ENCODE measurements at regions not wholly inside any gene's neighbourhood (a gene's known extent, or its start where the extent isn't known, plus 50 kb on each side); places are given as distances from the start of the nearest gene placed in this dataset.

DNA sequence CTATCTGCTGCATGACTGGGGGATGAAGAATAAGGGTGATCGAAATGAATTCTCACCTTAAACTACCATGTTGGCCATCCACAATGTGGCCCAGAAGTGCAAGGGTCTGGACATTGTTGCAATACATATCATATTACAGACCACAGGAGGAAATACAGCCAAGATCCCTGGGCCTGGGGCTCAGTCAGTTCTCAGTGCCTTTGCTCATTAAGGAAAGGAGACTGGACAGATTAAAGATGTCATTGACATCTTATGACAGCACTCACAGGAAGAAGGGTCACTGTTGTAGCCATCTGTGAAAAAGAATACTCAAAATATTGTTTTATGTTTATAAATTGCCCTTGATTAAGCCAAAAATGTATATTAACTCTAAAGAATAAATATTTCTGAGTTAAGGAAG lies 1345.2 kb downstream of the FSTL5 start:
- Histone ChIP-seq H3K4me3 (ENCODE audit: low read depth in 1 of 3, low read length in 3 of 3) (no peak overlapping the region), H3K36me3 (ENCODE audit: control insufficient read depth in 3 of 3, insufficient read depth in 2 of 3, low read depth in 1 of 3, low read length in 3 of 3) (no peaks in the 10 kb centered on the region), H3K9me3 (ENCODE audit: control insufficient read depth in 2 of 2, insufficient read depth in 1 of 2, low read depth in 1 of 2, low read length in 1 of 2) (no peaks in the 10 kb centered on the region), H3K4me1 (ENCODE audit: control insufficient read depth in 3 of 3, insufficient read depth in 2 of 3, low read depth in 1 of 3, low read length in 2 of 3) (no peaks in the 10 kb centered on the region), H3K27me3 (ENCODE audit: control insufficient read depth in 3 of 3, insufficient read depth in 3 of 3, low read length in 3 of 3) (no peaks in the 10 kb centered on the region), H3K27ac (ENCODE audit: low read depth in 1 of 3, low read length in 2 of 3) (no peak overlapping the region)
- DNase-seq, result no peak
- no peak for FAIRE-seq
- WGBS, 3 donors, result 76 to 88% (median 81%) methylated on average over 1 of the region's 1 CpG

DNA sequence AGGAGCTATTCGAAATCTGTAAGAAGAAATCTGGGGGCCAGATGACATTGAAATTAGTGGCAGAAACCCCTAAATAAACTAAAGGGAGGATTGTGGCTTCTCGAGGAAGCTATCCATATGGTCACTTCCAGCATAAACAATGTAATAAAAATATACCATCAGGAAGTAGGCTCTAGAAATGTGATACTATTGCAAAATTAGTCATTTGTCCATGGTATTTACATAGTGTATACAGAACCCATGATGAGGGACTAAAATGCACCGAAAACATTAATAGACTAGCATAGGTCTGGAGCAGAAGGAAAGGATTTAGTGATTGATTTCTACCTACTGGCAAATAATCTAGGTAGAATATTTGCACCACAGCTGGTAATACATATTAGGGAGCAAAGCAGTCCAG lies 1344.0 kb downstream of the FSTL5 start:
- no peaks in the 10 kb centered on the region for H3K36me3 ChIP-seq (ENCODE audit: control insufficient read depth in 3 of 3, insufficient read depth in 2 of 3, low read depth in 1 of 3, low read length in 3 of 3)
- DNase-seq, result no peak
- H3K9me3 ChIP-seq (ENCODE audit: control insufficient read depth in 2 of 2, insufficient read depth in 1 of 2, low read depth in 1 of 2, low read length in 1 of 2), result no peaks in the 10 kb centered on the region
- H3K27me3 ChIP-seq (ENCODE audit: control insufficient read depth in 3 of 3, insufficient read depth in 3 of 3, low read length in 3 of 3), result no peaks in the 10 kb centered on the region
- 61 to 72% (median 62%) methylated on average over 3 of the region's 3 CpGs for WGBS, 3 donors
- H3K4me1 ChIP-seq (ENCODE audit: control insufficient read depth in 3 of 3, insufficient read depth in 2 of 3, low read depth in 1 of 3, low read length in 2 of 3), result no peaks in the 10 kb centered on the region
- no peak overlapping the region for H3K4me3 ChIP-seq (ENCODE audit: low read depth in 1 of 3, low read length in 3 of 3)
- no peak for FAIRE-seq
- no peak overlapping the region for H3K27ac ChIP-seq (ENCODE audit: low read depth in 1 of 3, low read length in 2 of 3)

DNA sequence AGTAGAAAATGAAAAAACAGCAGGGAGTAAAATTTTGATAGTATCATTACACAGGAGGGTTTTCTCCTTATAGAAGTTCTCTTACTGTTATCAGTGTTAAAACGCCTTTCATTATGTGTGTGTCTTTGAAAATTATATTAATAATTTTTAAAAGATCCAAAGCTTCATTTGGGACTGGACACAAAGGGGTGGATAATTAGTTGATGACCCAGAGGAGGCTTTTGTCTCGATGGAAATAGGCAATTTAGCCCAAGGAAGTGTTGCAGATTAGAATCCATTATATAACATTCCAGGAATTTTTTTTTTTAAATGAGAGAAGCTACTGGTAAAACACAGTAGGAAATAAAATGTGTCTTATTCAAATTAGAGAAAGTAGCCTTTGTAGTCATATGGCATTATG lies 1339.3 kb downstream of the FSTL5 start:
- 60 to 67% (median 63%) methylated on average over 2 of the region's 2 CpGs for WGBS, 3 donors
- H3K4me3 ChIP-seq (ENCODE audit: low read depth in 1 of 3, low read length in 3 of 3), result no peak overlapping the region
- no peaks in the 10 kb centered on the region for H3K36me3 ChIP-seq (ENCODE audit: control insufficient read depth in 3 of 3, insufficient read depth in 2 of 3, low read depth in 1 of 3, low read length in 3 of 3)
- DNase-seq, result no peak
- H3K9me3 ChIP-seq (ENCODE audit: control insufficient read depth in 2 of 2, insufficient read depth in 1 of 2, low read depth in 1 of 2, low read length in 1 of 2), result no peaks in the 10 kb centered on the region
- H3K27ac ChIP-seq (ENCODE audit: low read depth in 1 of 3, low read length in 2 of 3), result no peak overlapping the region
- no peaks in the 10 kb centered on the region for H3K27me3 ChIP-seq (ENCODE audit: control insufficient read depth in 3 of 3, insufficient read depth in 3 of 3, low read length in 3 of 3)
- H3K4me1 ChIP-seq (ENCODE audit: control insufficient read depth in 3 of 3, insufficient read depth in 2 of 3, low read depth in 1 of 3, low read length in 2 of 3), result no peaks in the 10 kb centered on the region
- no peak for FAIRE-seq

DNA sequence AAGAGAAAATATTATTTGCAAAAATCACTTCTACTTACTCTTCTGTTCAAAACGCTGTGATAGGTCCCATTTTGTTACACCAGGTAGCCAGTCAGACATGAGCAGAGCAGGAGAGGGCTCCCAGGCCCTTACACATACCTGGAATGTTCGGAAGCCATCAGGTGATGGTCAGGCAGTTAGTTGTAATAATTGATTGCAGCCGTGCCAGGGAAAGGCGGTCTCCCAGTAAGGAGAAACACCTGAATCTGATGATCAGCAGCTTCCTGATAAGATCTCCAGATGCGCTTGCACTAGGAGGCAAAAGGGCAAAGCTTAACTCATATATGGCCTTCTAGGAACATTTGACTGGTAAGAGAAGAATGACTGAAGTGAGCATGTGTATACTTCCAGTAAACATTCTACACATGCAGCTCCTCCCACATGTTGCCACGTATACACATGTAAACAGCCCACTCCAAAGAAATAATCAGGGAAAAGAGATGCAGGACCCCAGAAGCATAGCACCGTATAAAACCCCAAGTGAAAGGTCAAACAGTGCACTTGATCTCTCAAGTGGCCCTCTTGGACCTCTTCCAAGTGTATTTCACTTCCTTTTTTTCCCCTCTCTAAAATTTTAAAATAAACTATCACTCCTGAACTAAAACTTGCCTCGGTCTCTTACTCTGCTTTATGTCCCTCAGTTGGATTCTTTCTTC lies 1338.0 kb downstream of the FSTL5 start:
- WGBS, 3 donors, result 58 to 65% (median 59%) methylated on average over 8 of the region's 8 CpGs
- Histone ChIP-seq H3K4me3 (ENCODE audit: low read depth in 1 of 3, low read length in 3 of 3) (no peak overlapping the region), H3K9me3 (ENCODE audit: control insufficient read depth in 2 of 2, insufficient read depth in 1 of 2, low read depth in 1 of 2, low read length in 1 of 2) (no peaks in the 10 kb centered on the region), H3K36me3 (ENCODE audit: control insufficient read depth in 3 of 3, insufficient read depth in 2 of 3, low read depth in 1 of 3, low read length in 3 of 3) (no peaks in the 10 kb centered on the region), H3K27me3 (ENCODE audit: control insufficient read depth in 3 of 3, insufficient read depth in 3 of 3, low read length in 3 of 3) (no peaks in the 10 kb centered on the region), H3K4me1 (ENCODE audit: control insufficient read depth in 3 of 3, insufficient read depth in 2 of 3, low read depth in 1 of 3, low read length in 2 of 3) (no peaks in the 10 kb centered on the region), H3K27ac (ENCODE audit: low read depth in 1 of 3, low read length in 2 of 3) (no peak overlapping the region)
- FAIRE-seq, result no peak
- no peak for DNase-seq

DNA sequence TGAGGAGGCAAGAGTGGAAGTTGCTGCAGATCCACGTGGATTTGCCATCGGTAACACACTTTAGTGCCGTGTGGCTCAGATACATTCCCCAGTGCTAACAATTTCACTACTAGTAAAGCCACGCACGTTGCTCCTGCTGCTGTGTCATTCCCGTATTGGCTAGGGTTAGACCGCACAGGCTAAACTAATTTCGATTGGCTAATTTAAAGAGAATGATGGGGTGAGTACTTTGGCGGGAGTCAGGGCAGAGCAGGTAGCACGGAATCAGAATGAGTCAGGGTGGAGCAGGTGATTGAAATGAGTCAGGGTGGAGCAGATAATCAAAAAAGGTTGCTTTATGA lies 1337.5 kb downstream of the FSTL5 start:
- Histone ChIP-seq H3K4me3 (ENCODE audit: low read depth in 1 of 3, low read length in 3 of 3) (no peak overlapping the region), H3K9me3 (ENCODE audit: control insufficient read depth in 2 of 2, insufficient read depth in 1 of 2, low read depth in 1 of 2, low read length in 1 of 2) (no peaks in the 10 kb centered on the region), H3K27ac (ENCODE audit: low read depth in 1 of 3, low read length in 2 of 3) (no peak overlapping the region), H3K36me3 (ENCODE audit: control insufficient read depth in 3 of 3, insufficient read depth in 2 of 3, low read depth in 1 of 3, low read length in 3 of 3) (no peaks in the 10 kb centered on the region), H3K4me1 (ENCODE audit: control insufficient read depth in 3 of 3, insufficient read depth in 2 of 3, low read depth in 1 of 3, low read length in 2 of 3) (no peaks in the 10 kb centered on the region), H3K27me3 (ENCODE audit: control insufficient read depth in 3 of 3, insufficient read depth in 3 of 3, low read length in 3 of 3) (no peaks in the 10 kb centered on the region)
- DNase-seq (no peak), FAIRE-seq (no peak)
- 78 to 84% (median 81%) methylated on average over 10 of the region's 10 CpGs for WGBS, 3 donors

DNA sequence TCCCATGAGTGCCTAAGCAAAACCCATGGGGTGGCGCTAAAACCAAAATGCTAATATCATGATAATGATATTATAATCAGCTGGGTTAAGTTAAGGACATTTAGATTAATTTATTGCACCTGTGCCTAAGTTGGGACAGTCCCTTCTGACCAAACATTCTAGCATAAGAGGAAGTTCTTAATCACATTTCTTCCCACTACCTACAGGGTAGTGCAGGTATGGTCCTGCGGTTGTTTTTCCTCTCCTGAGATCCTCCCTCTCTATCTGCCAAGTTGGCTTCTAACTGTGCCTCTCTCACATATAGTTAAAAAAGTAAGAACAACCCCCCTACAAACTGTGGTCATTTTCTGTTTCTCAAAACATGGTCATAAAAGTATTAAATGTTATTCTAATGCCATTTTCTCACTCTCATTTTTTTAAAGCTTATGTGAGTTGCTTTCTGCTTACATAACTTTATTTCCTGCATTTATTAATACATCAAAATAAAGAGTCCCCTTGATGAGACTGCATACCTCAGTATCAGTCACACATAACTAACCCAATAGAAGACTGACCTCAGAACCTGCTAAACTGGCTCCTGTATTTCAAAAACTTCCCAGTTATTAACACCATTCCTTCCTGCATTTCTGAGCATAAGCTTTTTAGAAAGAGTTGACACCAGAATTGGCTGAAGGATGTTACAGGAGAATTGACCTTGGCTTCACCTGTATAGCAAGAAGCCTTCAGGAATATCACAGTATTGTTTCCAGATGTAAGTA lies 1332.5 kb downstream of the FSTL5 start:
- 63 to 92% (median 71%) methylated on average over 2 of the region's 2 CpGs for WGBS, 3 donors
- FAIRE-seq, result no peak
- H3K4me1 ChIP-seq (ENCODE audit: control insufficient read depth in 3 of 3, insufficient read depth in 2 of 3, low read depth in 1 of 3, low read length in 2 of 3), result no peaks in the 10 kb centered on the region

DNA sequence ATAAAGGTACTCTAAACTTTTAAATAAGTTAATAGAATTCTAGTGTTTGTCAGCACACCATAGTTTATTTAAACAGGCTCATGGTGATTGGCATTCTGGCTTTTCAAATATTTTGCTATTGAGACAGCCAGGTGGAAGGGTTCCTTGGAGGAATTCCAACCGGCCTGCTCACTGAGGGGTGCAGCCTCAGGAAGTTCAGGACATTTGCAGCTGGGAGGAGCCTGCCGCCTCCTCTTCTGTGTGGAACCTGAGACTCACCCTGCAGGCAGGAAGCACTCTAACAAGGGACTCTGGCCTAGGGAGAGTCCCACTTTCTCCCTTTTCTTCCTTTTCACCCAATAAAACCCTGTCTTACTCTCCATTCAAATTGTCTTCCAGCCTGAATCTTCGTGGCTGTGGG lies 1328.0 kb downstream of the FSTL5 start:
- H3K27ac ChIP-seq (ENCODE audit: low read depth in 1 of 3, low read length in 2 of 3), result no peak overlapping the region
- no peak overlapping the region for H3K4me3 ChIP-seq (ENCODE audit: low read depth in 1 of 3, low read length in 3 of 3)
- H3K27me3 ChIP-seq (ENCODE audit: control insufficient read depth in 3 of 3, insufficient read depth in 3 of 3, low read length in 3 of 3), result no peaks in the 10 kb centered on the region
- no peaks in the 10 kb centered on the region for H3K4me1 ChIP-seq (ENCODE audit: control insufficient read depth in 3 of 3, insufficient read depth in 2 of 3, low read depth in 1 of 3, low read length in 2 of 3)
- DNase-seq (no peak), FAIRE-seq (no peak)
- no peaks in the 10 kb centered on the region for H3K9me3 ChIP-seq (ENCODE audit: control insufficient read depth in 2 of 2, insufficient read depth in 1 of 2, low read depth in 1 of 2, low read length in 1 of 2)
- 48 to 49% (median 49%) methylated on average over 3 of the region's 3 CpGs for WGBS, 3 donors
- H3K36me3 ChIP-seq (ENCODE audit: control insufficient read depth in 3 of 3, insufficient read depth in 2 of 3, low read depth in 1 of 3, low read length in 3 of 3), result no peaks in the 10 kb centered on the region

More for the DNA sequence above, 1332.5 kb downstream of the FSTL5 start:
- Histone ChIP-seq H3K27ac (ENCODE audit: low read depth in 1 of 3, low read length in 2 of 3) (no peak overlapping the region), H3K27me3 (ENCODE audit: control insufficient read depth in 3 of 3, insufficient read depth in 3 of 3, low read length in 3 of 3) (no peaks in the 10 kb centered on the region), H3K9me3 (ENCODE audit: control insufficient read depth in 2 of 2, insufficient read depth in 1 of 2, low read depth in 1 of 2, low read length in 1 of 2) (no peaks in the 10 kb centered on the region), H3K4me3 (ENCODE audit: low read depth in 1 of 3, low read length in 3 of 3) (no peak overlapping the region), H3K36me3 (ENCODE audit: control insufficient read depth in 3 of 3, insufficient read depth in 2 of 3, low read depth in 1 of 3, low read length in 3 of 3) (no peaks in the 10 kb centered on the region)
- no peak for DNase-seq

DNA sequence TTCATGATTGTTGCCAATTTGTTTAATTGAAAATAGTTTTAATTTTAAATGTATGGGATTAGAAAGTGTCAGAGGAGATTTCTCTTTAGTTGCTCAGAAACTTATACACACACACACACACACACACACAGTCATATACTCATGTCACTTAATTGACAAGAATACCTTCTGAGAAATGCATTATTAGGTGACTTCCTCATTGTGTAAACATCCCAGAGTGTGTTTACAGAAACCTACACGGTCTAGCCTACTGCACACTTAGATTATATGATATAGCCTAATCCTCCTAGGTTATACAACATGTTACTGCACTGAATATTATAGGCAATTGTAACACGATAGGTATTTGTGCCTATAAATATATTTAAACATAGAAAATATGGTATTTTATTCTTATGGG lies 1327.4 kb downstream of the FSTL5 start:
- Histone ChIP-seq H3K4me3 (ENCODE audit: low read depth in 1 of 3, low read length in 3 of 3) (no peak overlapping the region), H3K9me3 (ENCODE audit: control insufficient read depth in 2 of 2, insufficient read depth in 1 of 2, low read depth in 1 of 2, low read length in 1 of 2) (no peaks in the 10 kb centered on the region), H3K27ac (ENCODE audit: low read depth in 1 of 3, low read length in 2 of 3) (no peak overlapping the region), H3K27me3 (ENCODE audit: control insufficient read depth in 3 of 3, insufficient read depth in 3 of 3, low read length in 3 of 3) (no peaks in the 10 kb centered on the region), H3K36me3 (ENCODE audit: control insufficient read depth in 3 of 3, insufficient read depth in 2 of 3, low read depth in 1 of 3, low read length in 3 of 3) (no peaks in the 10 kb centered on the region), H3K4me1 (ENCODE audit: control insufficient read depth in 3 of 3, insufficient read depth in 2 of 3, low read depth in 1 of 3, low read length in 2 of 3) (no peaks in the 10 kb centered on the region)
- WGBS, 3 donors, result 29 to 51% (median 34%) methylated on average over 2 of the region's 2 CpGs
- DNase-seq (no peak), FAIRE-seq (no peak)

DNA sequence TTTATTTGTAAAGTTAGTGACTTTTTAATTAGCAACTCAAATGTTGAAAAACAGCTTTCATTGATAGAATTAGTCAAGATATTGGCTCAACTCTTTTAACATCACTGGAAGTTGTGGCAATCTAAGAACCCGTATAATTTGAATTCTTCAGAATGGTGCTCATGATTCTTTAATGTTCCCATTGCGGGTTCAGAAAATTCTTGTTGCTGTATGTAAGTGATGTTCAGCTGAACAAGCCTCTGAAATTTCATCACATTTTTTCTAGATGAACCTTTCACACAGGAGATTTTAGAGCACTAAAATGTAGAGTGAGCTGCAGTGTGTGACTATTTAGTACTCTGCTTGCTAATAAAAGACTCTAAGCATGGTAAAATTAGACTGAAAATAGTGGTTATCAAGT lies 1317.7 kb downstream of the FSTL5 start:
- 90 to 92% (median 90%) methylated on average over 2 of the region's 2 CpGs for WGBS, 3 donors
- Histone ChIP-seq H3K27ac (ENCODE audit: low read depth in 1 of 3, low read length in 2 of 3) (no peak overlapping the region), H3K27me3 (ENCODE audit: control insufficient read depth in 3 of 3, insufficient read depth in 3 of 3, low read length in 3 of 3) (no peaks in the 10 kb centered on the region), H3K36me3 (ENCODE audit: control insufficient read depth in 3 of 3, insufficient read depth in 2 of 3, low read depth in 1 of 3, low read length in 3 of 3) (no peaks in the 10 kb centered on the region), H3K9me3 (ENCODE audit: control insufficient read depth in 2 of 2, insufficient read depth in 1 of 2, low read depth in 1 of 2, low read length in 1 of 2) (no peaks in the 10 kb centered on the region), H3K4me3 (ENCODE audit: low read depth in 1 of 3, low read length in 3 of 3) (no peak overlapping the region), H3K4me1 (ENCODE audit: control insufficient read depth in 3 of 3, insufficient read depth in 2 of 3, low read depth in 1 of 3, low read length in 2 of 3) (no peaks in the 10 kb centered on the region)
- no peak for FAIRE-seq
- DNase-seq, result no peak
